ENCODE measurements at regions not wholly inside any gene's neighbourhood (a gene's known extent, or its start where the extent isn't known, plus 50 kb on each side); places are given as distances from the start of the nearest gene placed in this dataset.

GRCh38 chr4:12562476-12563140 is 921.5 kb downstream of the RAB28 start:
- TF ChIP-seq CTCF (IDR thresholded peaks at IDR 0.05) (no peak), ZFX (IDR thresholded peaks at IDR 0.05; ENCODE audit: borderline replicate concordance) (no peak)
